ENCODE measurements at regions not wholly inside any gene's neighbourhood (a gene's known extent, or its start where the extent isn't known, plus 50 kb on each side); places are given as distances from the start of the nearest gene placed in this dataset.

DNA sequence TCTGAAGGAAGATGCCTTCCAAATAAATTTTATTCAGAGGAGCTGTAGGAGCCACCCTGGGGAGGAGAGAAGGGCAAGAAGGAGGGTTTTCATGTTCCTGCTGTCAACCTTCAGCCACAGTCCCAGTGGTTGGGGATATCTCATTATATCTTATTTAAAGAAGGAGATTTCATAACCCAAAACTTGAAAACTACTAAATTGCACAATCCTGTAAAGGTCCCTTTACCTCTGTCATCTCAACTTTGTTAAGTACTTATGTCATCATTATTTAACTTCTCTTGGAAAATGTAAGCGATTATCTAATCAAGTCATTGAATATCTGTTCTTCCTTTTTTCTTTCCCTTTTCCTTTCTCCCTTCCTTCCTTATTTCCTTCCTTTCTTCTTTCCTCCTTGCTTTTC lies 794.5 kb upstream of the IGFBP3 start:
- TF ChIP-seq, protein P1, sequence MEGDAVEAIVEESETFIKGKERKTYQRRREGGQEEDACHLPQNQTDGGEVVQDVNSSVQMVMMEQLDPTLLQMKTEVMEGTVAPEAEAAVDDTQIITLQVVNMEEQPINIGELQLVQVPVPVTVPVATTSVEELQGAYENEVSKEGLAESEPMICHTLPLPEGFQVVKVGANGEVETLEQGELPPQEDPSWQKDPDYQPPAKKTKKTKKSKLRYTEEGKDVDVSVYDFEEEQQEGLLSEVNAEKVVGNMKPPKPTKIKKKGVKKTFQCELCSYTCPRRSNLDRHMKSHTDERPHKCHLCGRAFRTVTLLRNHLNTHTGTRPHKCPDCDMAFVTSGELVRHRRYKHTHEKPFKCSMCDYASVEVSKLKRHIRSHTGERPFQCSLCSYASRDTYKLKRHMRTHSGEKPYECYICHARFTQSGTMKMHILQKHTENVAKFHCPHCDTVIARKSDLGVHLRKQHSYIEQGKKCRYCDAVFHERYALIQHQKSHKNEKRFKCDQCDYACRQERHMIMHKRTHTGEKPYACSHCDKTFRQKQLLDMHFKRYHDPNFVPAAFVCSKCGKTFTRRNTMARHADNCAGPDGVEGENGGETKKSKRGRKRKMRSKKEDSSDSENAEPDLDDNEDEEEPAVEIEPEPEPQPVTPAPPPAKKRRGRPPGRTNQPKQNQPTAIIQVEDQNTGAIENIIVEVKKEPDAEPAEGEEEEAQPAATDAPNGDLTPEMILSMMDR (IDR thresholded peaks at IDR 0.05), result no peak
- TF ChIP-seq POLR2A (IDR thresholded peaks at IDR 0.05), result no peak
